Right lung (tissue), 2 donors: ENCODE measurements at regions not wholly inside any gene's neighbourhood (a gene's known extent, or its start where the extent isn't known, plus 50 kb on each side); places are given as distances from the start of the nearest gene placed in this dataset.
"Not testable (repeated sequence)": the region's sequence is repeated elsewhere in the genome, so short reads cannot be mapped to it uniquely, and the experiment has no call there.

Experiments used
- DNase-seq, 2 donors: peaks; one replicate each; pipeline ENCODE4 v3.0.0-alpha.2; 2013

- not testable (repeated sequence) for DNase-seq
Measured at GRCh38 chr1:148432318-148432717, 50.8 kb downstream of the PPIAL4G start.

- DNase-seq, result not testable (repeated sequence)
Measured at GRCh38 chr1:148429856-148430255, 53.2 kb downstream of the PPIAL4G start.

- DNase-seq, result not testable (repeated sequence)
Measured at GRCh38 chr1:148426940-148427611, 56.0 kb downstream of the PPIAL4G start.

- not testable (repeated sequence) for DNase-seq
Measured at GRCh38 chr1:148426385-148426784, 56.7 kb downstream of the PPIAL4G start.

GRCh38 chr1:148424143-148425003 is 58.7 kb downstream of the PPIAL4G start:
- DNase-seq, result not testable (repeated sequence)

GRCh38 chr1:148422921-148423320 is 60.2 kb downstream of the PPIAL4G start:
- not testable (repeated sequence) for DNase-seq

GRCh38 chr1:148417241-148417640 is 65.9 kb downstream of the PPIAL4G start:
- not testable (repeated sequence) for DNase-seq

GRCh38 chr1:148413385-148413784 is 69.7 kb downstream of the PPIAL4G start:
- not testable (repeated sequence) for DNase-seq

- DNase-seq, result not testable (repeated sequence)
Measured at GRCh38 chr1:148404786-148405568, 78.1 kb downstream of the PPIAL4G start.

GRCh38 chr1:148403925-148404324 is 79.2 kb downstream of the PPIAL4G start:
- not testable (repeated sequence) for DNase-seq

GRCh38 chr1:148403085-148403456 is 80.0 kb downstream of the PPIAL4G start:
- not testable (repeated sequence) for DNase-seq

- DNase-seq, result peak; percentile 66 to 71
Measured at GRCh38 chr1:148402152-148403084, 80.7 kb downstream of the PPIAL4G start.

- DNase-seq, result not testable (repeated sequence)
Measured at GRCh38 chr1:148397516-148397915, 85.6 kb downstream of the PPIAL4G start.

GRCh38 chr1:148392505-148392904 is 90.6 kb downstream of the PPIAL4G start:
- DNase-seq, result not testable (repeated sequence)

GRCh38 chr1:148391323-148391722 is 91.8 kb downstream of the PPIAL4G start:
- not testable (repeated sequence) for DNase-seq

- DNase-seq, result no peak
Measured at GRCh38 chr1:148389027-148389339, 94.1 kb downstream of the PPIAL4G start.

GRCh38 chr1:148388260-148389026 is 94.7 kb downstream of the PPIAL4G start:
- peak; percentile 86 to 88 for DNase-seq

- not testable (repeated sequence) for DNase-seq
Measured at GRCh38 chr1:148387949-148388259, 95.2 kb downstream of the PPIAL4G start.

- not testable (repeated sequence) for DNase-seq
Measured at GRCh38 chr1:148387122-148387948, 95.8 kb downstream of the PPIAL4G start.

- no peak for DNase-seq
Measured at GRCh38 chr1:148386617-148387016, 96.5 kb downstream of the PPIAL4G start.
